ENCODE measurements at regions not wholly inside any gene's neighbourhood (a gene's known extent, or its start where the extent isn't known, plus 50 kb on each side); places are given as distances from the start of the nearest gene placed in this dataset.

- Histone ChIP-seq H2BK120ac (ENCODE audit: low read depth, low read length) (no peak overlapping the region), H3K14ac (replicated peaks; ENCODE audit: low read depth, low read length) (no peak overlapping the region), H3K27ac (ENCODE audit: insufficient read depth, low read length) (no peak overlapping the region), H3K9me1 (ENCODE audit: insufficient read depth, low read length) (no peaks in the 10 kb centered on the region), H3K23ac (ENCODE audit: low read depth, low read length) (no peak overlapping the region), H2AFZ (replicated peaks; ENCODE audit: low read length, poor library complexity) (no peak overlapping the region), H2BK5ac (ENCODE audit: low read depth, low read length, poor library complexity, severe bottlenecking) (no peak overlapping the region), H3K27me3 (ENCODE audit: control insufficient read depth, insufficient read depth, low read length) (no peaks in the 10 kb centered on the region), H3K9ac (ENCODE audit: low read depth, low read length) (no peak overlapping the region), H3K9me3 (ENCODE audit: control insufficient read depth, insufficient read depth, low read length) (peaks cover 14% of the 10 kb centered on the region; the same call in 1 of the 2 replicates), H3K36me3 (ENCODE audit: control insufficient read depth, insufficient read depth, low read length) (no peaks in the 10 kb centered on the region), H3K79me1 (ENCODE audit: low read depth in 1 of 2, low read length in 2 of 2) (no peaks in the 10 kb centered on the region), H3K4me3 (ENCODE audit: insufficient read depth, low read depth, low read length) (no peak overlapping the region), H3K4me2 (ENCODE audit: low read depth, low read length) (no peak overlapping the region), H3K4me1 (ENCODE audit: control insufficient read depth, insufficient read depth, low read length) (no peaks in the 10 kb centered on the region), H4K8ac (ENCODE audit: low read depth in 2 of 2, low read length in 2 of 2) (no peak overlapping the region), H2AK9ac (replicated peaks; ENCODE audit: low read depth, low read length, poor library complexity) (peak overlapping the region; percentile 18), H3K18ac (ENCODE audit: low read depth, low read length) (no peak overlapping the region), H2BK20ac (ENCODE audit: low read depth, low read length) (no peak overlapping the region), H2AK5ac (ENCODE audit: low read depth, low read length) (no peak overlapping the region), H3K56ac (ENCODE audit: extremely low read depth, insufficient read depth, low read length) (no peak overlapping the region), H3K4ac (ENCODE audit: low read depth, low read length) (no peak overlapping the region), H4K5ac (ENCODE audit: low read depth, low read length) (no peak overlapping the region), H4K20me1 (ENCODE audit: insufficient read depth, low read length) (no peaks in the 10 kb centered on the region), H4K91ac (ENCODE audit: insufficient read depth, low read depth, low read length) (no peak overlapping the region), H2BK15ac (ENCODE audit: low read depth, low read length) (no peak overlapping the region)
- ATAC-seq (ENCODE audit: low read depth) = no peak
- WGBS, 2 experiments (ENCODE audit: extremely low coverage in 2 of 2, insufficient read length in 1 of 2) = no CpG with 5 or more reads among the region's 3 CpGs
- ChIA-PET POLR2A (ENCODE audit: unreplicated experiment) (no interaction called here), CTCF (no interaction called here)
- no peak for DNase-seq
- BruUV-seq (replicated peaks) = no TSS peak
- TF ChIP-seq ELK1 (IDR thresholded peaks at IDR 0.05; ENCODE audit: borderline replicate concordance, low read depth, low read length) (no peak), RCOR1 (IDR thresholded peaks at IDR 0.05; ENCODE audit: insufficient replicate concordance, low read length) (no peak), CHD1 (IDR thresholded peaks at IDR 0.05; ENCODE audit: low read depth, low read length) (no peak), BHLHE40 (IDR thresholded peaks at IDR 0.05; ENCODE audit: low read depth, low read length) (no peak), POLR2A (IDR thresholded peaks at IDR 0.05; ENCODE audit: low read depth, low read length) (no peak), CTCF (conservative IDR thresholded peaks at IDR 0.05; ENCODE audit: low read depth, low read length) (no peak), RFX5 (IDR thresholded peaks at IDR 0.05; ENCODE audit: low read depth, low read length) (no peak), SMC3 (IDR thresholded peaks at IDR 0.05; ENCODE audit: low read depth, low read length) (no peak), NFE2L2 (IDR thresholded peaks at IDR 0.05; ENCODE audit: low read depth, low read length) (no peak), MAZ (IDR thresholded peaks at IDR 0.05; ENCODE audit: borderline replicate concordance, low read depth, low read length) (no peak), FOS (IDR thresholded peaks at IDR 0.05; ENCODE audit: low read depth, low read length) (no peak), MAFK (IDR thresholded peaks at IDR 0.05; ENCODE audit: low read depth, low read length) (no peak), CEBPB (IDR thresholded peaks at IDR 0.05; ENCODE audit: low read depth, low read length) (no peak), USF2 (IDR thresholded peaks at IDR 0.05; ENCODE audit: low read depth, low read length) (no peak), MXI1 (IDR thresholded peaks at IDR 0.05; ENCODE audit: borderline replicate concordance, low read depth, low read length) (no peak), RAD21 (IDR thresholded peaks at IDR 0.05; ENCODE audit: low read length) (no peak)
- dilution Hi-C loops (cut with HindIII; ENCODE audit: low sequenced_read_pairs, unreplicated experiment) = no loop called here
- in situ Hi-C loops (cut with MboI; ENCODE audit: low sequenced_read_pairs) = no loop called here
- intact Hi-C loops (cut with micrococcal nuclease) = no loop called here
Measured at GRCh38 chr4:128501239-128501638, 213.6 kb upstream of the PGRMC2 start.

All from IMR-90 (cell line).